ENCODE measurements at regions not wholly inside any gene's neighbourhood (a gene's known extent, or its start where the extent isn't known, plus 50 kb on each side); places are given as distances from the start of the nearest gene placed in this dataset.
A peak's percentile ranks its signal among the peaks of the same experiment; 100 is the strongest.

DNA sequence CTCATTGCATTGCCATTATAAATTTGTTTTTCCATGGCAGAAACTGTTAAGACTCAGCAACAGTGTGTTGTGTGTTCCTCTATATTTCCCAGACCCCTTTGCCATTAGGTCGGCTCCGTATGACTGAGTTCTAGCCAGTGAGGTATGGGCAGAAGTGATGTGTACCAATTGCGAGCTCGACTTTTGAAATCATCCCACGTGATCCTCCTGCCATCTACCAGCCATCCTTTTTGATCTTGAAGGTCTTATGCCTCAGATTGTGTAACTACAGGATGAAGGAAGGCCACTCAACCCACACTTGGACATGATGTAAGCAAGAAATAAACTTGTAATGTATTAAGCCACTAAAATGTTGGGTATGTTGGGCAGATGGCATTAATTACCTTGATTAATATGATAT lies 562.3 kb downstream of the PDCD6IP start:
- no peaks in the 10 kb centered on the region for H3K9me3 ChIP-seq (ENCODE audit: control extremely low read depth in 1 of 3, control insufficient read depth in 2 of 3, insufficient read depth in 1 of 3, low read length in 2 of 3)
- Mint-ChIP-seq H3K4me3 (no peak overlapping the region), H3K4me1 (peaks cover 10% of the 10 kb centered on the region), H3K27me3 (no peaks in the 10 kb centered on the region), H3K9me3 (ENCODE audit: insufficient read depth) (no peaks in the 10 kb centered on the region), H3K27ac (no peak overlapping the region)
- H3K9ac ChIP-seq (ENCODE audit: low read length): no peak overlapping the region
- no peaks in the 10 kb centered on the region for H3K79me2 ChIP-seq (ENCODE audit: control insufficient read depth, insufficient read depth, low read length)
- DNase-seq: no peak
- ATAC-seq (ENCODE audit: low read depth): no peak
- H3K27ac ChIP-seq (ENCODE audit: low read length in 2 of 2): no peak overlapping the region
- no peak overlapping the region for H2AFZ ChIP-seq (ENCODE audit: insufficient read depth, low read depth, low read length, poor library complexity, severe bottlenecking)
- peaks cover 5 to 6% of the 10 kb centered on the region in 2 donors for H3K4me1 ChIP-seq (ENCODE audit: control insufficient read depth in 2 of 2, insufficient read depth in 2 of 2, low read length in 2 of 2)
- no peaks in the 10 kb centered on the region for H3K36me3 ChIP-seq (replicated peaks in 1 of 2; ENCODE audit: control extremely low read depth in 1 of 2, control insufficient read depth in 1 of 2, extremely low read depth in 1 of 2, insufficient read depth in 2 of 2, low read length in 1 of 2)
- H3K4me3 ChIP-seq (ENCODE audit: control extremely low read depth in 1 of 5, extremely low read depth in 1 of 5, insufficient read depth in 1 of 5, low read depth in 2 of 5, low read length in 4 of 5): no peak overlapping the region
- CTCF ChIA-PET: no interaction called here
- 81% methylated on average over 5 of the region's 5 CpGs for WGBS (ENCODE audit: insufficient coverage)
- no peaks in the 10 kb centered on the region for H3K27me3 ChIP-seq (replicated peaks in 1 of 4; ENCODE audit: control extremely low read depth in 1 of 4, control insufficient read depth in 3 of 4, insufficient read depth in 4 of 4, low read length in 3 of 4)
- POLR2A ChIA-PET: no interaction called here
- intact Hi-C loops (cut with micrococcal nuclease): no loop called here
- no peak overlapping the region for H3K4me2 ChIP-seq (replicated peaks; ENCODE audit: low read depth, low read length, poor library complexity, severe bottlenecking)
- no peaks in the 10 kb centered on the region for H4K20me1 ChIP-seq (ENCODE audit: control insufficient read depth, insufficient read depth, low read length, poor library complexity, severe bottlenecking)
- no peak for TF ChIP-seq EZH2 (IDR thresholded peaks at IDR 0.05; ENCODE audit: borderline replicate concordance, insufficient read depth, low read depth, low read length, poor library complexity, severe bottlenecking)
- TF ChIP-seq, protein P1, sequence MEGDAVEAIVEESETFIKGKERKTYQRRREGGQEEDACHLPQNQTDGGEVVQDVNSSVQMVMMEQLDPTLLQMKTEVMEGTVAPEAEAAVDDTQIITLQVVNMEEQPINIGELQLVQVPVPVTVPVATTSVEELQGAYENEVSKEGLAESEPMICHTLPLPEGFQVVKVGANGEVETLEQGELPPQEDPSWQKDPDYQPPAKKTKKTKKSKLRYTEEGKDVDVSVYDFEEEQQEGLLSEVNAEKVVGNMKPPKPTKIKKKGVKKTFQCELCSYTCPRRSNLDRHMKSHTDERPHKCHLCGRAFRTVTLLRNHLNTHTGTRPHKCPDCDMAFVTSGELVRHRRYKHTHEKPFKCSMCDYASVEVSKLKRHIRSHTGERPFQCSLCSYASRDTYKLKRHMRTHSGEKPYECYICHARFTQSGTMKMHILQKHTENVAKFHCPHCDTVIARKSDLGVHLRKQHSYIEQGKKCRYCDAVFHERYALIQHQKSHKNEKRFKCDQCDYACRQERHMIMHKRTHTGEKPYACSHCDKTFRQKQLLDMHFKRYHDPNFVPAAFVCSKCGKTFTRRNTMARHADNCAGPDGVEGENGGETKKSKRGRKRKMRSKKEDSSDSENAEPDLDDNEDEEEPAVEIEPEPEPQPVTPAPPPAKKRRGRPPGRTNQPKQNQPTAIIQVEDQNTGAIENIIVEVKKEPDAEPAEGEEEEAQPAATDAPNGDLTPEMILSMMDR (IDR thresholded peaks at IDR 0.05): no peak

DNA sequence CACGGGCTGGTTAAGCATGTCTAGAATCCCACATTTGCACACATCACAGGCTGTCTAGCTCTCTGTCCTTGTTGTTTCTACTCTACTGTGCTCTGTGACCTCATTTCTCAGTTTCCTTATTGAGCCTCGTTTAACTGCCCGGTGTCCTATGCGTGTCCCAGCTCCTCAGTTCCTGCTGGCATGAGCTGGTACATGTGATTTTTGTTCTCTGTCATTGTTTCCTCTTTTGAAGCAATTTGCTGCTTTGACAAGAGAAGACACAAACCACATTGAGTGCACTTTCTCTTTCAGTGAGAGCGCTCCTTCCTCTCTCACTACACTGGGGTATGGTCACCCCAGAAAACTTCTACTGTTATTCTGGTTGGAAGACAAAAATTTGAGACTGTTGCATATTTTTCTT lies 563.5 kb downstream of the PDCD6IP start:
- POLR2A ChIA-PET: no interaction called here
- Histone ChIP-seq H2AFZ (ENCODE audit: insufficient read depth, low read depth, low read length, poor library complexity, severe bottlenecking) (no peak overlapping the region), H4K20me1 (ENCODE audit: control insufficient read depth, insufficient read depth, low read length, poor library complexity, severe bottlenecking) (no peaks in the 10 kb centered on the region), H3K36me3 (replicated peaks in 1 of 2; ENCODE audit: control extremely low read depth in 1 of 2, control insufficient read depth in 1 of 2, extremely low read depth in 1 of 2, insufficient read depth in 2 of 2, low read length in 1 of 2) (no peaks in the 10 kb centered on the region), H3K79me2 (ENCODE audit: control insufficient read depth, insufficient read depth, low read length) (no peaks in the 10 kb centered on the region), H3K27ac (ENCODE audit: low read length in 2 of 2) (no peak overlapping the region), H3K9ac (ENCODE audit: low read length) (peak overlapping the region; percentile 9), H3K9me3 (ENCODE audit: control extremely low read depth in 1 of 3, control insufficient read depth in 2 of 3, insufficient read depth in 1 of 3, low read length in 2 of 3) (no peaks in the 10 kb centered on the region), H3K4me2 (replicated peaks; ENCODE audit: low read depth, low read length, poor library complexity, severe bottlenecking) (peak overlapping the region; percentile 33), H3K4me1 (ENCODE audit: control insufficient read depth in 2 of 2, insufficient read depth in 2 of 2, low read length in 2 of 2) (peaks cover 5 to 6% of the 10 kb centered on the region in 2 donors), H3K27me3 (replicated peaks in 1 of 4; ENCODE audit: control extremely low read depth in 1 of 4, control insufficient read depth in 3 of 4, insufficient read depth in 4 of 4, low read length in 3 of 4) (no peaks in the 10 kb centered on the region), H3K4me3 (ENCODE audit: control extremely low read depth in 1 of 5, extremely low read depth in 1 of 5, insufficient read depth in 1 of 5, low read depth in 2 of 5, low read length in 4 of 5) (no peak overlapping the region)
- Mint-ChIP-seq H3K4me3 (peak overlapping the region; percentile 30), H3K4me1 (peaks cover 10% of the 10 kb centered on the region), H3K27me3 (no peaks in the 10 kb centered on the region), H3K9me3 (ENCODE audit: insufficient read depth) (no peaks in the 10 kb centered on the region), H3K27ac (no peak overlapping the region)
- CTCF ChIA-PET: no interaction called here
- DNase-seq (peak; percentile 36), ATAC-seq (ENCODE audit: low read depth) (peak; percentile 28)
- intact Hi-C loops (cut with micrococcal nuclease): no loop called here
- WGBS (ENCODE audit: insufficient coverage): no CpG with 5 or more reads among the region's 5 CpGs
- no peak for TF ChIP-seq EZH2 (IDR thresholded peaks at IDR 0.05; ENCODE audit: borderline replicate concordance, insufficient read depth, low read depth, low read length, poor library complexity, severe bottlenecking)
- TF ChIP-seq, protein P1 (IDR thresholded peaks at IDR 0.05): no peak
